Keratinocyte (primary cell): ENCODE measurements at regions not wholly inside any gene's neighbourhood (a gene's known extent, or its start where the extent isn't known, plus 50 kb on each side); places are given as distances from the start of the nearest gene placed in this dataset.

ENCODE experiments used
- DNase-seq: peaks from one replicate; pipeline ENCODE4 v3.0.0-alpha.2; 2011; ENCODE audit warnings: low read depth, missing footprints, low spot score
- FAIRE-seq: peaks from 2 replicates; lab custom pipeline; 2011; peaks lifted over from hg19 to GRCh38; lab: Jason Lieb, UNC
- H2AFZ ChIP-seq: 2 replicates; pipeline ENCODE4 v1.6.0; 2012; ENCODE audit warnings: low read length, control low read depth, inconsistent platforms; ENCODE audit not compliant: control insufficient read depth
- H3K27ac ChIP-seq: 2 replicates; pipeline ENCODE4 v1.5.1; 2011; ENCODE audit warnings: low read length; ENCODE audit not compliant: control insufficient read depth, insufficient read depth
- H3K27me3 ChIP-seq: 3 replicates; pipeline ENCODE4 v1.6.0; 2011; ENCODE audit warnings: low read length; ENCODE audit not compliant: control insufficient read depth, insufficient read depth; ENCODE audit errors: extremely low read depth
- H3K36me3 ChIP-seq, 2 experiments: 2 replicates in 1 of 2; 3 replicates in 1 of 2; pipeline ENCODE4 v1.5.1; 2011; ENCODE audit warnings: low read length in 2 of 2, mild to moderate bottlenecking in 1 of 2; ENCODE audit not compliant: control insufficient read depth in 2 of 2, insufficient read depth in 2 of 2; ENCODE audit errors: extremely low read depth in 1 of 2
- H3K4me1 ChIP-seq: 3 replicates; pipeline ENCODE4 v1.5.1; 2011; ENCODE audit warnings: low read length; ENCODE audit not compliant: control insufficient read depth, insufficient read depth; ENCODE audit errors: extremely low read depth
- H3K4me2 ChIP-seq: 3 replicates; pipeline ENCODE4 v1.6.0; 2011; ENCODE audit warnings: low read depth, low read length; ENCODE audit not compliant: control insufficient read depth, insufficient read depth; ENCODE audit errors: extremely low read depth
- H3K4me3 ChIP-seq, 3 experiments: fragments of 200-600 bp in 1 of 3; sonication (generic) in 1 of 3; 2 replicates in 2 of 3; 3 replicates in 1 of 3; pipeline ENCODE4 v1.5.1; 2011 to 2016; ENCODE audit warnings: low read length in 3 of 3, mild to moderate bottlenecking in 3 of 3, control low read depth in 2 of 3, inconsistent platforms in 1 of 3, low read depth in 1 of 3, mixed read lengths in 1 of 3, mixed run types in 1 of 3, moderate library complexity in 1 of 3; ENCODE audit not compliant: control insufficient read depth in 2 of 3, insufficient read depth in 2 of 3; ENCODE audit errors: extremely low read depth in 1 of 3
- H3K79me2 ChIP-seq: 2 replicates; pipeline ENCODE4 v1.6.0; 2012; ENCODE audit warnings: low read length; ENCODE audit not compliant: control insufficient read depth, insufficient read depth
- H3K9ac ChIP-seq: 3 replicates; pipeline ENCODE4 v1.6.0; 2011; ENCODE audit warnings: low read length; ENCODE audit not compliant: control insufficient read depth, insufficient read depth; ENCODE audit errors: extremely low read depth
- H3K9me1 ChIP-seq: 3 replicates; pipeline ENCODE4 v1.6.0; 2011; ENCODE audit warnings: low read length; ENCODE audit not compliant: control insufficient read depth, insufficient read depth; ENCODE audit errors: extremely low read depth
- H3K9me3 ChIP-seq: 2 replicates; pipeline ENCODE4 v1.5.1; 2012; ENCODE audit warnings: low read depth, low read length; ENCODE audit not compliant: control insufficient read depth
- H4K20me1 ChIP-seq: 3 replicates; pipeline ENCODE4 v1.6.0; 2011; ENCODE audit warnings: low read length; ENCODE audit not compliant: control insufficient read depth, insufficient read depth; ENCODE audit errors: extremely low read depth
- CTCF ChIP-seq, 3 experiments: IDR thresholded peaks in 1 of 3; conservative IDR thresholded peaks in 1 of 3; optimal IDR thresholded peaks in 1 of 3; 2 replicates in 2 of 3; 3 replicates in 1 of 3; pipeline versions ENCODE3 to v1.5.1; 2011; ENCODE audit warnings: low read length in 3 of 3, mild to moderate bottlenecking in 3 of 3, moderate library complexity in 2 of 3, control low read depth in 1 of 3, inconsistent platforms in 1 of 3; ENCODE audit not compliant: insufficient read depth in 2 of 3; ENCODE audit errors: extremely low read depth in 1 of 3
- EZH2 ChIP-seq: IDR thresholded peaks from one replicate; pipeline ENCODE4 v1.6.1; 2012; ENCODE audit warnings: inconsistent platforms, mild to moderate bottlenecking, low read length, moderate library complexity
- dilution Hi-C: fragments of 300-500 bp; cut with MboI; formaldehyde crosslinking; loops from one replicate; pipeline ENCODE4 v1.7.0; 2020; ENCODE audit warnings: low sequenced_read_pairs; ENCODE audit not compliant: extremely low pct_ligation_motif_present

GRCh38 chr11:116368784-116369183 lies 404.0 kb downstream of the BUD13 start:
- Histone ChIP-seq H3K79me2 (no peaks in the 10 kb centered on the region), H4K20me1 (no peaks in the 10 kb centered on the region), H2AFZ (no peak overlapping the region), H3K27me3 (no peaks in the 10 kb centered on the region), H3K9ac (no peak overlapping the region), H3K9me3 (no peaks in the 10 kb centered on the region), H3K36me3 (no peaks in the 10 kb centered on the region), H3K27ac (no peak overlapping the region), H3K4me2 (no peak overlapping the region), H3K9me1 (no peaks in the 10 kb centered on the region), H3K4me3 (no peak overlapping the region), H3K4me1 (peaks cover 36% of the 10 kb centered on the region)
- no peak for FAIRE-seq
- dilution Hi-C loops: no loop called here
- no peak for DNase-seq
- TF ChIP-seq EZH2 (no peak), CTCF (optimal IDR thresholded peaks at IDR 0.05 in 1 of 3, IDR thresholded peaks at IDR 0.05 in 1 of 3, conservative IDR thresholded peaks at IDR 0.05 in 1 of 3; ENCODE audit: extremely low read depth in 1 of 3, insufficient read depth in 2 of 3, low read length in 3 of 3) (no peak)

DNA sequence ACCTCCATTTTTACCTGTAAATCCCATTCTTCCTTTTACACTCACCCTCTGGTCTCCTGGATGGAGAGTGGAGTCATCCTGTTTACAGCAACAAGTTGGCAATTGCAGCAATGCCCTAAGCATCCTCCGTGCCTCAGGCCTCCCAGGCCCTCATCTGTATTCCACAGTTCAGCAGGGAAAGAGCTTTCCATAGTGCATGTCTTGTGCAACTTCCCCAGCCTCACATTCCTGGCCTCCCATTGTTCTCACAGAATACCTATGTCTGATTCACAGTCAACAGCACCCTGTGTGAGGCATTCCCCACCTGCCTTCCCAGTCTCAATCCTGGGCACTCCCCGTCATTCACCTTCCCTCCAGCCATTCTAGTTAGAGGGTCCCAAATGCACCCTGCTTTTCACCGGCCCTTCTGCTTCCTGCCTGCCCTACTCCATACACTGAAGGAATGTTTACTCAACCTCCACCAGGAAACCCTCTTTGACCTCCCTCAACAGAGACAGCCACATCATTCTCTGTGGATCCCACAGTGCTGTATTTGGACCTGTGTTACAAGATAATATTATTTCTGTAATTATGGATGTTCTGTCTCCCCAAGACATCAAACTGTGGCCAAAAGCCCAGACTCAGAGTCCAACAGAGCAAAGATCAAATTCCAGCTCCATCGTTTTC lies 405.7 kb downstream of the BUD13 start:
- no peak for TF ChIP-seq CTCF (optimal IDR thresholded peaks at IDR 0.05 in 1 of 3, IDR thresholded peaks at IDR 0.05 in 1 of 3, conservative IDR thresholded peaks at IDR 0.05 in 1 of 3; ENCODE audit: extremely low read depth in 1 of 3, insufficient read depth in 2 of 3, low read length in 3 of 3)
- no peak for TF ChIP-seq EZH2
- Histone ChIP-seq H3K9me1 (no peaks in the 10 kb centered on the region), H3K4me3 (no peak overlapping the region), H4K20me1 (no peaks in the 10 kb centered on the region), H3K79me2 (no peaks in the 10 kb centered on the region), H3K9ac (no peak overlapping the region), H3K4me1 (peaks cover 29% of the 10 kb centered on the region), H3K27ac (peak overlapping the region; percentile 72), H3K36me3 (no peaks in the 10 kb centered on the region), H3K27me3 (no peaks in the 10 kb centered on the region), H3K9me3 (no peaks in the 10 kb centered on the region), H3K4me2 (peak overlapping the region; percentile 49), H2AFZ (peak overlapping the region; percentile 42)
- FAIRE-seq: peak; percentile 100
- DNase-seq: peak; percentile 83
- dilution Hi-C loops: no loop called here
